GM12864 (cell line): ENCODE measurements at regions not wholly inside any gene's neighbourhood (a gene's known extent, or its start where the extent isn't known, plus 50 kb on each side); places are given as distances from the start of the nearest gene placed in this dataset.
A peak's percentile ranks its signal among the peaks of the same experiment; 100 is the strongest.

ENCODE experiments used
- DNase-seq: peaks from one replicate; pipeline ENCODE4 v3.0.0-alpha.2; 2011; ENCODE audit warnings: low read depth
- H3K4me3 ChIP-seq: 2 replicates; pipeline ENCODE4 v1.5.1; 2011; ENCODE audit warnings: mild to moderate bottlenecking, low read depth, low read length, control low read depth
- CTCF ChIP-seq: IDR thresholded peaks from 2 replicates; pipeline ENCODE4 v1.5.1; 2011; ENCODE audit warnings: low read depth, mild to moderate bottlenecking, moderate library complexity, low read length, control low read depth, inconsistent platforms; ENCODE audit errors: missing control alignments

- TF ChIP-seq CTCF, result no peak
- DNase-seq, result peak; percentile 78
- no peak overlapping the region for H3K4me3 ChIP-seq
Observed at GRCh38 chr2:12430407-12431133, 286.2 kb upstream of the TRIB2 start.

- H3K4me3 ChIP-seq, result no peak overlapping the region
- TF ChIP-seq CTCF, result no peak
- no peak for DNase-seq
Observed at GRCh38 chr2:12432985-12433625, 283.6 kb upstream of the TRIB2 start.

- H3K4me3 ChIP-seq, result no peak overlapping the region
- no peak for DNase-seq
- TF ChIP-seq CTCF, result peak; percentile 6
Observed at GRCh38 chr2:12433626-12433990, 283.1 kb upstream of the TRIB2 start.

DNA sequence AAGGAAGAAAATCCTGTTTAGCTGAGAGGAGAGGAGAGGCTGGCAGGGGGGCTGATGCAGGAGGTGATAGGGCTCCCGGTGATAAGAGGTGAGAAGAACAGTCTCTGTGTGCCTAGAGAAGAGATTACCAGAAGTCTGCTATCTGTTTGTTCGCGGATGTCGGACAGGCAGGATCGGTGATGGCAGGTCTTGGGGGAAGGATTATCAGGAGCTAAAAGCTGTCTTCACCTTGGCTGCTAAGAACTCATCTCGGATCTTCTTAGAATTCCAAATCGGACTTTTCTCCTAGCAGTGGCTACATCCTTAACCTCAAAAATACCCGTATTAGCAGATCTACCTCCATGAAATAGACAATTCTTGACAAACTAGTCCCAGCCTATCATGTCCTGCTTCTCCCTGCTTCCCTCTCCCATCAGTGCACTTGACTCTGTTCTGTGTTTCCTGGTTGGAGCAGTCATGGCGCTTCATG, 282.1 kb upstream of the TRIB2 start:
- no peak for DNase-seq
- H3K4me3 ChIP-seq, result no peak overlapping the region
- no peak for TF ChIP-seq CTCF

DNA sequence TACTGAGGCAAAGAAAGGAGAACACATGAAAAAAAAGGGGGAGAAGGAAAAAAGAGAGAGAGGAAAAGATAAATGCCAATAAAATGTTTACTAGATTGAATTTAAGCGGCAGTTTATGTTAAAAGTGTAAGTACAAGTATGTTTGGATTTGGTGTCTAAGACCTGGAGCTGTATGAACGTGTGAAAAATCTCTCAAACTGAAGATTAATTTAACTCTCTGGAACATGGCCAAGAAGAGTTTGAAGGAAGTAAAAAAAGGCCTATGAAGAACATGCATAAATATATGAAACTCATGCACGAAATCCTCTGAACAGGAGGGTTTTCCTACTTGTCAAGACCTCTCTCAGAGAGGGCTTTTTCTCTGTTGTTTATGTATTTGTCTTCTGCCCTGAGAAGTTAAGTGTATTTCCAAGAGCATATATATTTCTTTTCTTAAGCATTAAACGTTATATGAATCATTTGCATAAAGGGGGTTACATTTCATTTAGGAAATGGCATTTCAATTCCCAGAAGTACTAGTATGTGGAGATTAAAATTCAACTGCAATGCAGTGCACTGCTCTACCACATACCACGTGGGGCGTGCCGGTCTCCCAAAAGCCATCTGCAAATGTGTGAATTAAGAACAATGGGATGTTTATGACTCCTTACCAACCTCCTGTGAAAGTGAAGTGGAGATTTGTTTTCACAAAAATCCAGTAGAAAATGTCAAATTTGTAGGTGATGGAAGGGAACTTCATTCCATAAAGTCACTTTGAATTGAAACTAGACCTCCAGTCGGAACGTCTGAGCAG, 281.1 kb upstream of the TRIB2 start:
- no peak for TF ChIP-seq CTCF
- no peak overlapping the region for H3K4me3 ChIP-seq
- DNase-seq, result no peak

- TF ChIP-seq CTCF, result no peak
- no peak overlapping the region for H3K4me3 ChIP-seq
- no peak for DNase-seq
Observed at GRCh38 chr2:12436483-12436882, 280.3 kb upstream of the TRIB2 start.
